ENCODE measurements at regions not wholly inside any gene's neighbourhood (a gene's known extent, or its start where the extent isn't known, plus 50 kb on each side); places are given as distances from the start of the nearest gene placed in this dataset.

DNA sequence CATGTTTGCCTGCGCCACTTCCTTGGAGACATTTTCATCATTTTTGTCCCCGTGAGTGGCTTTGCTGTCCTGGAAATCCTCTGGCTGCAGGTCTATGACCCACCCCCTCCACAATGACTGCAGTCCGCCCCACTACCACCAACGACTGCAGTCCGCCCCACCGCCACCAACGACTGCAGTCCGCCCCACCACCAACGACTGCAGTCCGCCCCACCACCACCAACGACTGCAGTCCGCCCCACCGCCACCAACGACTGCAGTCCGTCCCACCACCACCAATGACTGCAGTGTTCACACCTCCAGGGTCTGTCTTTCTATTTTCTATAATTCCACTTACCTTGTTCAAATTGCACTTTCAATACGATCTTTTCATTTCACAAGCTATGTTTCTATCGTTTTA, 820.7 kb upstream of the SALL3 start:
- H3K4me1 Mint-ChIP-seq (ENCODE audit: low read depth), result no peaks in the 10 kb centered on the region

DNA sequence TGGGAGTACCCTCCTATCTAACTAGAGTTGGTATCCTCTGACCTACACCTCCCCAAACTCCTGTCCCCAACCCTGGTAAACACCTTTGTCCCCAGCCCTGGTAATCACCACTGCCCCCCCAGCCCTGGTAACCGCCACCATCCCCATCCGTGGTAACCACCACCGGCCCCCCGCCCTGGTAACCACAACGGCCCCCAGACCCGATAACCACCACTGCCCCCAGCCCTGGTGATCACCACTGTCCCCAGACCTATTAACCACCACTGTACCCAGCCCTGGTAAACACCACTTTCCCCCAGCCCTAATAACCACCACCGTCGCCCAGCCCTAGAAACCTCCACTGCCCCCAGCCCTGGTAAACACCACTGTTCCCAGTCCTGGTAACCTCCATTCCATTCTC, 820.2 kb upstream of the SALL3 start:
- Mint-ChIP-seq H3K4me1 (ENCODE audit: low read depth) (no peaks in the 10 kb centered on the region), H3K4me3 (no peak overlapping the region)

More for the DNA sequence above, 820.7 kb upstream of the SALL3 start:
- no peaks in the 10 kb centered on the region for H3K36me3 Mint-ChIP-seq (ENCODE audit: low read depth)
- H3K4me3 Mint-ChIP-seq, result no peak overlapping the region
- H3K9me3 Mint-ChIP-seq, result no peaks in the 10 kb centered on the region
- H3K27me3 Mint-ChIP-seq (ENCODE audit: low read depth), result no peaks in the 10 kb centered on the region
- DNase-seq (ENCODE audit: low spot score), result no peak
- no peak overlapping the region for H3K27ac Mint-ChIP-seq

DNA sequence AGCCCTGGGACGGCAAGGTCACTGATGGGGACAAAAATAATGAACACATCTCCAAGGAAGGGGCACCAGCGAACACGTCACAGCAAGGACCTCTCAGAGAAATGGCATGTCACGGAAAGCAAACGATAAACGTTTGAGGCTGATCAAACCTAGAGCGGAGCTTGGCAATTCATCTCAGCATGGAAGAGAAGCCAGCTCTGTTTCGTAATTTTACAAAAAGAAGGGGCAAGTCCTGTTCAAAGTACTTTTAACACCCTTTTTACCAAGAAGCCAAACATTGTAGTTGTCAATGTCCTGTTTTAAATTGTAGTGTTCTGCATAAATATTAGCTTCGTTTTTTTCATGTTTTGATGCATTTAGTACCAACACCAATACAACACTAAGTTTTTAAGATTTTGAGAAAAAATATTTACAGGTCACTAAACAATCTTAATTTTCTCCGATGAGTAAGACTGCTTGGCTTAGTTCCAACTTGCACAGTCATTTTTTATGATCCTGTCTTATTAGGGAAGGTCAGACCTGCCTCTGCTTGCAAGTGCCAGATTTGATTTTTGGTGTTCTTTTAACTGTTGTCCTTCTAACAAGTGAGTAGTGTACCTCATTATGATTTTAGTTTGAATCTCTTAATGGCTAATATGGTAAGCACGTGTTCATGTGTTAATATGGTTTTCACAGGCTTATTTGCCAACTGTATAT, 818.5 kb upstream of the SALL3 start:
- no peak for DNase-seq (ENCODE audit: low spot score)
- Mint-ChIP-seq H3K9me3 (no peaks in the 10 kb centered on the region), H3K4me3 (no peak overlapping the region), H3K36me3 (ENCODE audit: low read depth) (no peaks in the 10 kb centered on the region), H3K27me3 (ENCODE audit: low read depth) (no peaks in the 10 kb centered on the region), H3K4me1 (ENCODE audit: low read depth) (no peaks in the 10 kb centered on the region), H3K27ac (no peak overlapping the region)

More for the DNA sequence above, 820.2 kb upstream of the SALL3 start:
- Mint-ChIP-seq H3K36me3 (ENCODE audit: low read depth) (no peaks in the 10 kb centered on the region), H3K9me3 (no peaks in the 10 kb centered on the region), H3K27ac (no peak overlapping the region), H3K27me3 (ENCODE audit: low read depth) (no peaks in the 10 kb centered on the region)
- DNase-seq (ENCODE audit: low spot score), result no peak

DNA sequence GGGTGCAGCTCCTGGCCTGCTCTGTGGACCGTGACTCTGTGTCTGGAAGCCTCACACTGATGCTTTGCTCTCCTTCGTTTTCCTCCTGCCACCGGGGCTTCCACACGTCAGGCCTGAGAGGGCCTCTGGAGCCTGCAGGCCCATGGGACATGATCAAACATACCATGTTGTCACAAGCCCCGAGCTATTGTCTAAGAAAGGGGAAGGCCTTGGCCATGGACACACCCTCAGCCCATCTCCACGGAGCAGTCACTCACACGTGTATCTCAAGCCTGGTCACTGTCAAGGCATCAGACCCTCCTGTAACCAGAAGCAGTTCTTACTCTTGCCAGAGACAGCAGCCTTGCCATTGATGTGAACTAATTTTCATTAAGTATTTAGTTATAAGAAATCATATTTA, 814.1 kb upstream of the SALL3 start:
- no peak for DNase-seq (ENCODE audit: low spot score)
- no peaks in the 10 kb centered on the region for H3K27me3 Mint-ChIP-seq (ENCODE audit: low read depth)
- H3K36me3 Mint-ChIP-seq (ENCODE audit: low read depth), result no peaks in the 10 kb centered on the region
- no peak overlapping the region for H3K27ac Mint-ChIP-seq
- H3K4me3 Mint-ChIP-seq, result no peak overlapping the region
- H3K9me3 Mint-ChIP-seq, result no peaks in the 10 kb centered on the region
- no peaks in the 10 kb centered on the region for H3K4me1 Mint-ChIP-seq (ENCODE audit: low read depth)

DNA sequence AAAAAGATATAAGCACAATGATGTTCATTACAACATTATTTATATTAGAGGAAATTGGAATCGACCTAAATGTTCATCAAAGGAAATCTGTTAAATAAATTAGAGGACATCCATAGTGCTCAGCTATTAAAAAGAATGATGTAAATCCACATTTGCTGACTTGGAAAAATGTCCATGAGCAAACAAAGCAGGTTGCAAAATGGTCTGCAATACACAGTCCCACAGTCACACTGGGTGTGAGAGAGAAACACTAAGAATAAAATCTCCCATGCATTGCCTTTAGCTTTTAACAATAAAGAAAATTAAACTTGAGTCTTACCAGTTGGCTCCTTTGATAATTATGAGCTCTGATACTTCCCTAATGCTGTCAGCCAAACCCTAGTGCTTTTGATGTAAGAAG, 811.1 kb upstream of the SALL3 start:
- no peaks in the 10 kb centered on the region for H3K4me1 Mint-ChIP-seq (ENCODE audit: low read depth)

DNA sequence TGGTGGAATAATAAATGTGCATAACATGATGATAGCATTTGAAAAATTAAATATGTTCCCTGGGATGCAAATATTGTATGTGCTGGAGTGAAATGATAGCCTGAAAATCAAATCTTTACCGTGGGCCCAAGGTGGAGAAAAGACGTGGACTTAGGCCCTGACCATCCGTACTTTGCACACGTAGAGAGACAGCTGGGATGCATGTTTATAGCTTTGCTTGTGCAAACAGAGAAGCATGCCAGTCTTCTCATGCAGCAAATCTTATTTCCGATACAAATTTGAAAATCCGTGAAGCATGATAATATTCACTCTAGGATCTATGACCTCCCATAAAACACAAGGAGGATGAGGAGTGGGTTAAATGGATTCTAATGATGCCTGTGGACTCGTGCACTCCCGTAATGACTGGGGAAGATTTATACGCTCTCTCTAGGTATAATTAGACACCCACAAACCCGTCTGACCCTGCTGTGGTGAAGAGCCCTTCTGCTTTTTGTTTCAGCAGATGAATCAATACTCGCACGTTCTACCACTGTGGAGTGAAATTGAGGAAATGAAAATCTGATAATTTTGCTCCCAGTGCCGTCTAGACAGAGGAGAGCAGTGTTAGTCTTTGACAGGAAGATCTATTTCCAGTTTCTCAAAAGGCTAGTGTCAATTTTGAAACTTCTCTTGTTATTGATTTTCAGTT, 810.3 kb upstream of the SALL3 start:
- Mint-ChIP-seq H3K36me3 (ENCODE audit: low read depth) (no peaks in the 10 kb centered on the region), H3K4me1 (ENCODE audit: low read depth) (no peaks in the 10 kb centered on the region), H3K4me3 (no peak overlapping the region), H3K27me3 (ENCODE audit: low read depth) (no peaks in the 10 kb centered on the region), H3K9me3 (no peaks in the 10 kb centered on the region), H3K27ac (no peak overlapping the region)
- no peak for DNase-seq (ENCODE audit: low spot score)

More for the DNA sequence above, 811.1 kb upstream of the SALL3 start:
- no peaks in the 10 kb centered on the region for H3K9me3 Mint-ChIP-seq
- no peak for DNase-seq (ENCODE audit: low spot score)
- no peaks in the 10 kb centered on the region for H3K36me3 Mint-ChIP-seq (ENCODE audit: low read depth)
- no peaks in the 10 kb centered on the region for H3K27me3 Mint-ChIP-seq (ENCODE audit: low read depth)
- no peak overlapping the region for H3K4me3 Mint-ChIP-seq
- no peak overlapping the region for H3K27ac Mint-ChIP-seq

DNA sequence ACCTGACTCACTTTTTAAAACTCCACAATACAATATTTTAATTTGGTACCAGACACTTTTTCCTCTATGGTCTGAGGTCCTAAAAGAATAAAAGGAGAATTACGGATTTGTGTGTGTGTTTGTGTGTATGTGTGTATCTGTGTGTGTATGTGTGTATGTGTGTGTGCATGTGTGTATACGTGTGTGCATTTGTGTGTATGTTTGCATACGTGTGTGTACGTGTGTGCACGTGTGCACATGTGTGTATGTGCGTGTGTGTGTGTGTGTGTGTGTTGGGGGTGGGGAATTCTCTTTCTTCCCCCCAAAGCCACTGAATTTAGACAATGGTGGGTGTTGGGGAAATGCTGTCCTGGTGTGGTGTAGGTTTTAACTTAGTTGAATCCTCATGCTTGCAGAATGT, 807.7 kb upstream of the SALL3 start:
- no peak for DNase-seq (ENCODE audit: low spot score)
- Mint-ChIP-seq H3K27me3 (ENCODE audit: low read depth) (no peaks in the 10 kb centered on the region), H3K4me3 (no peak overlapping the region), H3K27ac (no peak overlapping the region), H3K4me1 (ENCODE audit: low read depth) (no peaks in the 10 kb centered on the region), H3K9me3 (peaks cover 7% of the 10 kb centered on the region), H3K36me3 (ENCODE audit: low read depth) (no peaks in the 10 kb centered on the region)

DNA sequence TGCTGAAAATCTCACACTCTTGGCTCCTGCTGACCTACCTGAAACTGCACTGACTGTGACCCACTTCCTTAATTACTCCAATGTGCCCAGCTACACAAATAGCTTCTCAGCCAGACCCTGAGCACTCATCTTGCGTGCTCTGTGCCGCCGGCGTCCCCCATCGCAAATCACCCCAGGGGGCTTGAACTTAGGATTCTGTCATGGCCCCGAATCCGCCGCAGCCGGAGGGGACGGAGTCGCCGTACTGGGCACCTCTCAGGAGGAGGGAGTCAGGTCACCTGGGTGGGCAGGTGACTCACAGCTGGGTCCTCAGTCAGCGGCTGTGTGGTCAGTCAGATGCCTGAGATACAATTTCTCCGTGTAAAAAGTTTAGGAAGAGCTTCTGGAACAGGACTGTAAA, 804.9 kb upstream of the SALL3 start:
- Mint-ChIP-seq H3K27me3 (ENCODE audit: low read depth) (no peaks in the 10 kb centered on the region), H3K9me3 (peaks cover 7% of the 10 kb centered on the region), H3K4me1 (ENCODE audit: low read depth) (no peaks in the 10 kb centered on the region), H3K36me3 (ENCODE audit: low read depth) (no peaks in the 10 kb centered on the region), H3K27ac (no peak overlapping the region), H3K4me3 (no peak overlapping the region)
- DNase-seq (ENCODE audit: low spot score), result no peak

DNA sequence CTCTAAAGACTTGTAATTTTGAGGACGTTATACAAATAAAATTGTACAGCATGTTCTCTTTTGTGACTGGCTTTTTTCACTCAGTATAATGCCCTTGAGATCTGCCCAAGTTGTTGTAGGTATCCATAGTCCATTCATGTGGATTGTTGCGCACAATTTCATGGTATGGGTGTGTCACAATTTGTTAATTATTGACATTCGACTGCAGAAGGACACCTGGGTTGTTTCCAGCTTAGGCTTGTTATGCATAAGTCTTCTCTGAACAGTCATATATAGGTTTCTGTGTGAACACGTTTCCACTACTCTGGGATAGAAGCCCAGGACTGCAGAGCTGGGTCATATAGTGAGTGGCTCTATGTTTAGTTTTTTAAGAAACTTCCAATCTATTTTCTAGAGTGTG, 800.8 kb upstream of the SALL3 start:
- DNase-seq (ENCODE audit: low spot score), result no peak

DNA sequence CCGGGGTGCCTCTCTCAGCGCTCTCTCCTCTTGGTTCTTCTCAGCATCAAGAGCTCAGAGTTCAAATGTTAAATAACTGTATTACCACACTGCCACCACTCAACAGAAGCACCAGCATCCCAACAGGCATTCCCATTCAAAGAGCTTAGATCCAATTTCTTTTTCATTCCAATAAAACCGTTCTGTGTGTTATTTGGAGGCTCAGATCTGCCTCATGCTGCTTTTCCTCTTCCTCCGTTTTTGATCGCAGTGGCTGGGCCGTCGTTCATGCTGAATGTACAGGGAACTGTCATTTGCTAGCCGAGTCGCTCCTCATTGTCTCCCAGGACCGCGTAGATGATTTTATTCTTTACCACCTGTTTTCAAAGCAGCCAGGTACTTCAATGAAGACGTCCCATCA, 798.9 kb upstream of the SALL3 start:
- no peak for DNase-seq (ENCODE audit: low spot score)
- no peaks in the 10 kb centered on the region for H3K36me3 Mint-ChIP-seq (ENCODE audit: low read depth)
- H3K27me3 Mint-ChIP-seq (ENCODE audit: low read depth), result no peaks in the 10 kb centered on the region
- H3K4me3 Mint-ChIP-seq, result no peak overlapping the region
- no peak overlapping the region for H3K27ac Mint-ChIP-seq
- no peaks in the 10 kb centered on the region for H3K4me1 Mint-ChIP-seq (ENCODE audit: low read depth)
- H3K9me3 Mint-ChIP-seq, result peaks cover 26% of the 10 kb centered on the region

More for the DNA sequence above, 800.8 kb upstream of the SALL3 start:
- Mint-ChIP-seq H3K27ac (no peak overlapping the region), H3K36me3 (ENCODE audit: low read depth) (no peaks in the 10 kb centered on the region), H3K9me3 (peaks cover 25% of the 10 kb centered on the region), H3K4me1 (ENCODE audit: low read depth) (no peaks in the 10 kb centered on the region), H3K4me3 (no peak overlapping the region), H3K27me3 (ENCODE audit: low read depth) (no peaks in the 10 kb centered on the region)

DNA sequence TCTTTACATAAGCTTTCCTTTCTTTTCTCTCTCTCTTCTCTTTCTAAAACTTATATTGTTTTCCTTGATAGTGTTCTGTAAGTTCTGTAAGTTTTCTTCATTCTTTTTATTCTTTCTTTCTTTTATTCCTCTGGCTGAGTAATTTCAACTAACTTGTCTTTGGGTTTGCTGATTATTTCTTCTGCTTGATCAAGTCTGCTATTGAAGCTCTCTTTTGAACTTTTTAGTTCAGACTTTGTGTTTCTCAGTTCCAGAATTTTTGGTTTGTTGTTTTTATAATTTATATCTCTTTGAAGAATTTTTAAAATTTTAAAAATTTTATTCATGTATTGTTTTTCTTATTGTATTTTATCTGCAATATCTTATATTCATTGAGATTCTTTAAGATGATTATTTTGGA, 795.8 kb upstream of the SALL3 start:
- H3K4me1 Mint-ChIP-seq (ENCODE audit: low read depth), result no peaks in the 10 kb centered on the region
- peaks cover 19% of the 10 kb centered on the region for H3K9me3 Mint-ChIP-seq
- no peak overlapping the region for H3K27ac Mint-ChIP-seq
- DNase-seq (ENCODE audit: low spot score), result no peak
- no peaks in the 10 kb centered on the region for H3K27me3 Mint-ChIP-seq (ENCODE audit: low read depth)
- no peaks in the 10 kb centered on the region for H3K36me3 Mint-ChIP-seq (ENCODE audit: low read depth)
- no peak overlapping the region for H3K4me3 Mint-ChIP-seq

DNA sequence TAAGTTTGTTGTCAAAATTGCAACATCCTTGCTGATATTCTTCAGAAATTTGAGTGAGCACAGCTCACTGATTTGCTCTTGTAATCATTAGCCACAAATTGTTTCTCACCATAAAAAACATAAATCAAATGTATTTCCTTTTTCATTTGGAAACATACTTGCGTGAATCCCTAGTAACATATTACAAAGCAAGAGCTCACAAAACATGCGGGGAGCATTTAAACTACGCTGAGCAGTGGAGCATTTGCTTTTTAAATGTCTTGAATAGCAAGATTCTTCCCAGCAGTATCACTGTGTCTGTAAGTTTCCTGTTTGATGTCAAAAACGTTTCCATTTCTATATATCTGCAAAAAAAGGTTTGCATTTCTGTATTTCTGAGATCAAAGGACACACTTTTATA, 788.3 kb upstream of the SALL3 start:
- no peaks in the 10 kb centered on the region for H3K36me3 Mint-ChIP-seq (ENCODE audit: low read depth)
- no peak overlapping the region for H3K4me3 Mint-ChIP-seq
- H3K9me3 Mint-ChIP-seq, result no peaks in the 10 kb centered on the region
- H3K27me3 Mint-ChIP-seq (ENCODE audit: low read depth), result no peaks in the 10 kb centered on the region
- no peak for DNase-seq (ENCODE audit: low spot score)
- H3K27ac Mint-ChIP-seq, result no peak overlapping the region
- H3K4me1 Mint-ChIP-seq (ENCODE audit: low read depth), result no peaks in the 10 kb centered on the region

DNA sequence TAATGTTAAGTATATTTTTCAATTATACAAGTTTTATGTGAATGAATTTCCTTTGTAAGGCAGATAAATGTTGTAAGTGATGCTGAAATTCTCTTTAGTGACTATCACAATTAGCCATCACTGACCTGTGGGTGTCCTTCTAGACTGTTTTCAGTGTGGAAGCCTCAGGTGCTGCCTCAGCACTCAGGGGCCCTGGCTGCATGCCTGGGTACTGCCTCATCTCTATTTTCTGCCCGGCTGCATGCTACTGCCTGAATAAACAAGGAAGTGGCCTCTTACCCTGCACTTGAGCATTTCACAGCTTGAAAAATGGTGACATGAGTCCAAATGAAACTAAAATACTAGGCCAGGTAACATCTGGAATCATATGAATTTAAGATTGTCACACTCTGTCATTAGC, 787.6 kb upstream of the SALL3 start:
- H3K9me3 Mint-ChIP-seq, result peaks cover under 1% of the 10 kb centered on the region
- no peaks in the 10 kb centered on the region for H3K27me3 Mint-ChIP-seq (ENCODE audit: low read depth)
- no peaks in the 10 kb centered on the region for H3K36me3 Mint-ChIP-seq (ENCODE audit: low read depth)
- DNase-seq (ENCODE audit: low spot score), result no peak
- no peaks in the 10 kb centered on the region for H3K4me1 Mint-ChIP-seq (ENCODE audit: low read depth)
- H3K4me3 Mint-ChIP-seq, result no peak overlapping the region
- H3K27ac Mint-ChIP-seq, result no peak overlapping the region

DNA sequence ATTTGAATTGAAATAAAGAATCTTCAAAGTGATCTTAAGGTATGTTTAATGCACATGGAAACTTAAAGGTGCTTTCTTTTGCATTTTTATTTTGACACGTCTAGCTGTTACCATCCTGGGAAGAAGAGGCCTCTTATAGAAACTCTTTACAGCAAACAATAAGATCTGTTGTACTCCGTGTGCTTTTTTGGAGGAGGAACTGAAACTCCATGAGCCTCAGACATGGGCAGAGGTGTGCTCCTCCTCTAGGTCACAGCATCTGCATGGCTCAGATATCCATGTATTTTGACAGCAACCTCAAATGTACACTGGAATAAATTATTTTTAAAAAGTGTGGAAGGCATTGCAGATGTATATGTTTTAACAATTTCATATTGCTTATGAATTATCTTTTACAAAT, 783.3 kb upstream of the SALL3 start:
- DNase-seq (ENCODE audit: low spot score), result no peak
- H3K9me3 Mint-ChIP-seq, result peaks cover 8% of the 10 kb centered on the region
- H3K4me3 Mint-ChIP-seq, result no peak overlapping the region
- H3K27ac Mint-ChIP-seq, result no peak overlapping the region
- no peaks in the 10 kb centered on the region for H3K36me3 Mint-ChIP-seq (ENCODE audit: low read depth)
- no peaks in the 10 kb centered on the region for H3K27me3 Mint-ChIP-seq (ENCODE audit: low read depth)
- no peaks in the 10 kb centered on the region for H3K4me1 Mint-ChIP-seq (ENCODE audit: low read depth)

DNA sequence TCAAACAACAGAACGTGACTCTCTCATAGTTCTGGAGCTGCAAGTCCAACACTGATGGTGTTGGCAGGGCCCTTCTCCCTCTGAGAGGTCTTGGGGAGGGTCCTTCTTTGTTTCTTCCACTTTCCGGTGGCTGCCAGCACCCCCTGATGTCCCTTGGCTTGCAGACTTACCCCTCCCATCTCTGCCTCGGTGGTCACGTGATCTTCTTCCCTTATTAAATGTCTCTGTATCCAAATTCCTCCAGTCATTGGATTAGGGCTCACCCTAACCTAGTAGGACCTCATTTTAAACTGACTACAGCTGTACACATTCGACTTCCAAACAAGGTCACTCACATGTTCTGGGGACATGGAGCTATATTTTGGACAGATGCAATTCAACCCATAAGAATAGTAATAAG, 780.6 kb upstream of the SALL3 start:
- H3K27ac Mint-ChIP-seq, result no peak overlapping the region
- peaks cover 20% of the 10 kb centered on the region for H3K9me3 Mint-ChIP-seq
- H3K27me3 Mint-ChIP-seq (ENCODE audit: low read depth), result no peaks in the 10 kb centered on the region
- H3K4me3 Mint-ChIP-seq, result no peak overlapping the region
- H3K4me1 Mint-ChIP-seq (ENCODE audit: low read depth), result no peaks in the 10 kb centered on the region
- DNase-seq (ENCODE audit: low spot score), result no peak
- no peaks in the 10 kb centered on the region for H3K36me3 Mint-ChIP-seq (ENCODE audit: low read depth)
